Posterior vena cava (tissue), 2 donors: ENCODE measurements at regions not wholly inside any gene's neighbourhood (a gene's known extent, or its start where the extent isn't known, plus 50 kb on each side); places are given as distances from the start of the nearest gene placed in this dataset.

Source experiments
- DNase-seq: peaks from one replicate; pipeline ENCODE4 v3.0.0-alpha.2; 2020; ENCODE audit warnings: low spot score
- intact Hi-C, 2 donors: fragments of 100-400 bp; cut with DNase I; formaldehyde crosslinking; loops; one replicate each; pipeline versions ENCODE4 v1.14.1 to v1.14.2; 2022 to 2023
- donor health status: DM: yes; HTN: yes; CAD: no.
- donor health status: DM: yes; HTN: yes; CAD: no.

DNA sequence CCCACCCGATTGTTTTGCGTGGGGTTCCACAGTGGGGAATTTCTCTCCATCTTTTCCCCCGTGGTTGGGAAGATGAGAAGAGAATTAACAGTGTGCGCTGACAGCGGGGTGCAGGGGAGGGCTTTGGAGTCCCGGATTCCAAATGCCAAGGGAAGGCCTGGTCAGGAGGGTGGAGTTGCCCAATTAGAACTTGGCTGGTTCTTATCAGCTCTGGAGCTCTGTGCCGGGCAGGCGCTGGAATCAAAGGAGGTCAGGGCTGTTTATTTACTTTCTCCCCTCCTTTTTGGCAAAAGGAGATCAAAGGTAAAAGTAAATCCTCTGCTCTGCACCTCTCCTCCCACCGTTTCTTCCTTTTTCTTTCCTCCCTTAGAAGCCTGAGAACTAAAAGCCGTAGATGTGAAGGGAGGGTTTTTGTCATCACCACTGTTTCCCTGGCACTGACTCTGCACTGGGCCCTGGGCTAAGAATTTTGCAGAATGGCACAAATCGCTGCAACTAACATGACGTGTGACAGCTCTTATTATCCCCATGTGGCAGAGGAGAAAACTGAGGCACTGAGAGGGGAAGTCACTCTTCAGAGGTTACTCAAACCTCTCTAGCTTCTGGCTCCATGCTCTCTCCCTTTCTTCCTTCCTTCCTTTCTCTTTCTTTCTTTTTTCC lies 95.2 kb upstream of the ZNF716 start:
- no peak for DNase-seq
- intact Hi-C loops: no loop called here

DNA sequence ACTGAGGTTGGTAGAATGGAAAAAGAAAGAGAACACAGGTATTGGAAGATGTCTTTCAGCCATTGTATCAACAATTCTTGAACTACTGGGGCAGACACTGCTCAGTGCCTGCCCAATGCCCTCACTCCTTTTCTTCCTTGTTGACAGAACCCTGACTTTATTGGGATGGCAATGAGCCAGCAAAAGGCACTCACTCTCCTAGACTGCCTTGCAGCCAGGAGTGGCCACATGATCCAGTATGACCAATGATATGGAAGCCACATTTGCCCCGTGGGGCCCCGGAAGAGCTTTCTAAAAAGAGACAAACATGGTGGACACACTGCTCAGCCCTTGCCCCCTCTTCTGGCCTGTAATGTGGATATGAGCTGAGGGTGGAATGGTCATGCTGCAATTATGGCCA lies 88.6 kb upstream of the ZNF716 start:
- intact Hi-C loops: no loop called here
- no peak for DNase-seq

GRCh38 chr7:57362868-57363267 lies 87.1 kb upstream of the ZNF716 start:
- intact Hi-C loops: no loop called here
- no peak for DNase-seq

GRCh38 chr7:57363321-57363720 lies 86.7 kb upstream of the ZNF716 start:
- peak; percentile 22 for DNase-seq
- intact Hi-C loops: no loop called here

- DNase-seq: peak; percentile 26
- intact Hi-C loops: no loop called here
Observed at GRCh38 chr7:57364933-57365710, 84.9 kb upstream of the ZNF716 start.

DNA sequence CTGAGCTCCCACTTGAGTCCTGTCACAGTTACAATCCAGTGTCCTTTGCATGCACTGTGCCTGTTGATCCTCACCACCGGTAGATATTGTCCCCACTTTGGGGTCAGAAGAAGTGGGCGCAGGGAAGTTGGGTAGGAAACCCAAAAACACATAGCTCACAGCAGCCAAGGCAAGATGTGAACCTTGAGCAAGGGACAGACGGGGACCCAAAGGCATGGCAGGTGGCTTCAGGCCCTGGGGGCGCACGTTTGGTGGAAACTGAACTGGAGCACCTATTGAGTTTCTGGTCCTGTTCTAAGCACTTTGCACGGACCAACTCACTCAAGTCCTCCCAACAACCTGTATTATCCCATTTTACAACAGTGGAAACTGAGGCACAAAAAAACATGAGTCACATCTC lies 82.8 kb upstream of the ZNF716 start:
- intact Hi-C loops: no loop called here
- peak; percentile 44 for DNase-seq

DNA sequence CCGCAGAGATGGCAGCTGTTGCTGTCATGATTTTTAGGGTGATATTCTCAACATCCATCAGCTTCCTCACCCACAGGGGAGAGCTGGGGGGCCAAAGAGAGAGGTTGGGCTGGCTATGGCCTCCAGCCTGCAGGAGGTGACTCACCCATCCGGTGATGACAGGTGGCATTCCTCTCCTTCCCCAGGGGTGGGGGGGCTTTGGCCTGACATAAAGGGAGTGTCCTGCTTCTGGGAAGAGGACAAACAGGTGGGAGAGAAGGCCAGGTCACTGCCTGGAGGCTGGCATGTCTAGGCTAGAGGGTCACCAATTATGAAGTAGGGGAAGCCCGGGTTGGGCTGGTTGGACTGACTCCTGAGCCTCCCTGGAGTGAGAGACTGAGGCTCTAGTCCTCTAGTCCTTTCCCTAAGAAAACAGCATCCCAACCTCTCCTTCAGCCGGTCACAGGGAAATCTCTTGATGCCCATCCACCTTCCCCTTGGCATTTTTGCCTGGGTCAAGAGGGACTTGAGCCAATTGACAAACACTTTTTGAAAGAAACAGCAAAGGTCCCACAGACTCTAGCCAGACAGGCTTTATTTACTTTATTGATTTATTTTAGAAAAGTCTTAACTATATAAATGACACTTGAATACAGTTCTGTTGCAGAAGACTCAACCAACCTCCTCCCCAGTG lies 79.8 kb upstream of the ZNF716 start:
- peak; percentile 34 for DNase-seq
- intact Hi-C loops: no loop called here

- DNase-seq: peak; percentile 41
- intact Hi-C loops: no loop called here
Observed at GRCh38 chr7:57370739-57371098, 79.3 kb upstream of the ZNF716 start.

GRCh38 chr7:57375783-57376182 lies 74.2 kb upstream of the ZNF716 start:
- intact Hi-C loops: no loop called here
- no peak for DNase-seq

GRCh38 chr7:57381581-57381980 lies 68.4 kb upstream of the ZNF716 start:
- DNase-seq: peak; percentile 69
- intact Hi-C loops: no loop called here

DNA sequence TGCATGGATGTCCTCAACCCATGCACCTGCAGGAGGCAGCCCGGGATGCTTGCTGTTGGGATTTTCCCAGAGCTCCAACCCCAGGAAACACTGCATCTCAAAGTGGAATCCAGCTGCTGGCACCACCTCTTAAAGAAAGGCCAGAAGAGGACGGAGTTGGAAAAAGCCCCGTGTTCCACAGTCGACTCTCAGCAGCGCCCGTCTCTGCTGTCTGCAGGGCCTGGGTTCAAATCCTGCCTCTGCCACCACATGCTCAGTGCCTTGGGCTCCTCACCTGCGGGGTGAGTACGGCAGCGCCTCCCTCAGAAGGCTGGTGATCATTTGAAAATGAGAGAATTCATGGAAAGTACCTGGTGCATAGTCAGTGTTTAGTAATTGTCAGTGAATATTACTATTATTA lies 65.6 kb upstream of the ZNF716 start:
- intact Hi-C loops: no loop called here
- peak; percentile 18 for DNase-seq

- DNase-seq: peak; percentile 32
- intact Hi-C loops: no loop called here
Observed at GRCh38 chr7:57385668-57386067, 64.3 kb upstream of the ZNF716 start.

- DNase-seq: no peak
- intact Hi-C loops: no loop called here
Observed at GRCh38 chr7:57388761-57389160, 61.2 kb upstream of the ZNF716 start.

GRCh38 chr7:57398548-57398947 lies 51.4 kb upstream of the ZNF716 start:
- DNase-seq: no peak
- intact Hi-C loops: no loop called here

DNA sequence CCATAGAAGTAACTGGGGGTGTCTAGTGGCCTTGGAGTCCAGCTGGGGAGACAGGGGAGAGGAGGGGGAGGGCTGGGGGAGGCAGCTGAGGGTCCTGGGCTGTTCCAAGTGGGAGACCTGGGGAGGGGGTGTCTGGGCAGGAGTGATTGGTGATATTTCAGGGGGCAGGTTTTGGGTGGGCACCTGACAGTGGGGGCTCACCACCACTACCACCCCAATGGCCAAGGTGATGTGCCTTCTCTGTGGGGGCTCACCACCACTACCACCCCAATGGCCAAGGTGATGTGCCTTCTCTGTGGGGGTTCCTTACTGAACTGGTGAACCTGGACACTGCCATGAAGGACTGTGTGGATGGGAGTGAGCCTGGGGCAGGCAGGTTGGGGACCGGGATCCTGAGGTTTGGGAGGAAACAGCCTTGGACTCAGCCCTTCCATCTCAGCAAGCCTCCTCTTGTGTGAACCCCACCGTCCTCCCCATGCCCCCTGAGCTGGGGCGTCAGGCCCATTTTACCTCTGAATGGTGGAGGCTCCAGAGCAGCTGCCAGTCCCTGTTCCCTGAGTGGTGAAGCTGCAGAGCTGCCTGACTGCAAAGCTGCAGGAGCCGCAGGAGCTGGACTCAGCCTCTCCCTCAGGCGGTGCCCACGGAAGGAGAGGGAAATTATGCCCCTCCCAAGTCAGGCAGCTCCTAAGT lies 50.6 kb upstream of the ZNF716 start:
- intact Hi-C loops: no loop called here
- peak; percentile 57 for DNase-seq

- intact Hi-C loops: no loop called here
- DNase-seq: no peak
Observed at GRCh38 chr7:57399972-57400371, 50.0 kb upstream of the ZNF716 start.
